ENCODE measurements at regions not wholly inside any gene's neighbourhood (a gene's known extent, or its start where the extent isn't known, plus 50 kb on each side); places are given as distances from the start of the nearest gene placed in this dataset.
"Not testable (repeated sequence)": the region's sequence is repeated elsewhere in the genome, so short reads cannot be mapped to it uniquely, and the experiment has no call there.

GRCh38 chr18:34354351-34354750 lies 129.6 kb upstream of the NOL4 start:
- peak; percentile 85 to 95 for DNase-seq

GRCh38 chr18:34357944-34358580 lies 133.3 kb upstream of the NOL4 start:
- no peak for DNase-seq

- DNase-seq: no peak
These were observed 134.2 kb upstream of the NOL4 start for GRCh38 chr18:34358923-34359322.

GRCh38 chr18:34364699-34365098 lies 140.0 kb upstream of the NOL4 start:
- DNase-seq: no peak

- DNase-seq: no peak
These were observed 146.1 kb upstream of the NOL4 start for GRCh38 chr18:34370704-34371395.

GRCh38 chr18:34380326-34380725 lies 155.6 kb upstream of the NOL4 start:
- no peak for DNase-seq

- DNase-seq: no peak
These were observed 160.6 kb upstream of the NOL4 start for GRCh38 chr18:34385311-34385710.

- DNase-seq: no peak
These were observed 162.1 kb upstream of the NOL4 start for GRCh38 chr18:34386803-34387202.

GRCh38 chr18:34397286-34397896 lies 172.7 kb upstream of the NOL4 start:
- no peak for DNase-seq

GRCh38 chr18:34399892-34400291 lies 175.2 kb upstream of the NOL4 start:
- DNase-seq: no peak

- no peak for DNase-seq
These were observed 176.1 kb upstream of the NOL4 start for GRCh38 chr18:34400834-34401233.

GRCh38 chr18:34401775-34402174 lies 177.1 kb upstream of the NOL4 start:
- no peak for DNase-seq

GRCh38 chr18:34407471-34407870 lies 182.8 kb upstream of the NOL4 start:
- not testable (repeated sequence) for DNase-seq

- no peak for DNase-seq
These were observed 187.2 kb upstream of the NOL4 start for GRCh38 chr18:34411952-34412351.

- DNase-seq: no peak
These were observed 206.3 kb upstream of the NOL4 start for GRCh38 chr18:34431042-34431441.

GRCh38 chr18:34444622-34445021 lies 219.9 kb upstream of the NOL4 start:
- no peak for DNase-seq

- no peak for DNase-seq
These were observed 223.9 kb upstream of the NOL4 start for GRCh38 chr18:34448662-34449061.

- no peak for DNase-seq
These were observed 233.0 kb upstream of the NOL4 start for GRCh38 chr18:34457761-34458160.

GRCh38 chr18:34458410-34458977 lies 233.8 kb upstream of the NOL4 start:
- no peak for DNase-seq

- DNase-seq: no peak
These were observed 236.6 kb upstream of the NOL4 start for GRCh38 chr18:34461266-34461665.

GRCh38 chr18:34467058-34467457 lies 242.3 kb upstream of the NOL4 start:
- DNase-seq: no peak

GRCh38 chr18:34480162-34480700 lies 229.9 kb upstream of the DTNA start:
- DNase-seq: no peak

GRCh38 chr18:34482204-34482603 lies 227.9 kb upstream of the DTNA start:
- no peak for DNase-seq

GRCh38 chr18:34483198-34483597 lies 226.9 kb upstream of the DTNA start:
- DNase-seq: no peak
